ENCODE measurements at regions not wholly inside any gene's neighbourhood (a gene's known extent, or its start where the extent isn't known, plus 50 kb on each side); places are given as distances from the start of the nearest gene placed in this dataset.

GRCh38 chr10:118209215-118209614 lies 132.9 kb downstream of the FAM204A start (continued):
- TF ChIP-seq HNF4G (IDR thresholded peaks at IDR 0.05) = no peak
- no peak for TF ChIP-seq HNF4A (conservative IDR thresholded peaks at IDR 0.05)

GRCh38 chr10:118207470-118208007 lies 134.6 kb downstream of the FAM204A start:
- Histone ChIP-seq H3K36me3 (ENCODE audit: control insufficient read depth in 4 of 4, insufficient read depth in 3 of 4, low read depth in 1 of 4, low read length in 3 of 4) (no peaks in the 10 kb centered on the region), H3K27ac (ENCODE audit: low read depth in 1 of 2, low read length in 2 of 2) (no peak overlapping the region), H3K9me3 (ENCODE audit: control insufficient read depth in 4 of 4, low read length in 3 of 4) (no peaks in the 10 kb centered on the region), H3K27me3 (ENCODE audit: control insufficient read depth in 4 of 4, insufficient read depth in 4 of 4, low read length in 3 of 4) (peaks cover 0 to 15% (median 3%) of the 10 kb centered on the region in 4 donors), H3K9ac (ENCODE audit: low read depth in 1 of 2, low read length in 2 of 2) (no peak overlapping the region), H3K4me1 (ENCODE audit: control insufficient read depth in 4 of 4, insufficient read depth in 4 of 4, low read length in 3 of 4) (no peaks in the 10 kb centered on the region), H3K4me3 (ENCODE audit: low read depth in 1 of 3, low read length in 3 of 3) (no peak overlapping the region)
- TF ChIP-seq MAX (IDR thresholded peaks at IDR 0.05) = no peak
- no peak for TF ChIP-seq RXRA (IDR thresholded peaks at IDR 0.05)
- no peak for TF ChIP-seq ZBTB33 (IDR thresholded peaks at IDR 0.05)
- TF ChIP-seq SP1 (IDR thresholded peaks at IDR 0.05) = no peak
- no peak for TF ChIP-seq NR2F2 (IDR thresholded peaks at IDR 0.05)
- TF ChIP-seq TAF1 (conservative IDR thresholded peaks at IDR 0.05) = no peak
- TF ChIP-seq FOXA1 (IDR thresholded peaks at IDR 0.05) = no peak
- no peak for TF ChIP-seq REST (IDR thresholded peaks at IDR 0.05)
- no peak for TF ChIP-seq JUND (IDR thresholded peaks at IDR 0.05)
- no peak for TF ChIP-seq RAD21 (IDR thresholded peaks at IDR 0.05)
- no peak for TF ChIP-seq GABPA (IDR thresholded peaks at IDR 0.05 in 1 of 2, conservative IDR thresholded peaks at IDR 0.05 in 1 of 2)
- TF ChIP-seq FOXA2 (IDR thresholded peaks at IDR 0.05) = no peak
- TF ChIP-seq CTCF (IDR thresholded peaks at IDR 0.05; ENCODE audit: low read depth, low read length, missing input control) = no peak
- WGBS = 72% methylated on average over 7 of the region's 7 CpGs
- DNase-seq (ENCODE audit: low spot score) = no peak

All from liver (tissue), 8 donors.